ENCODE measurements at regions not wholly inside any gene's neighbourhood (a gene's known extent, or its start where the extent isn't known, plus 50 kb on each side); places are given as distances from the start of the nearest gene placed in this dataset.

GRCh38 chr2:153595939-153596338 is 117.4 kb upstream of the RPRM start:
- H3K27me3 ChIP-seq (replicated peaks): no peaks in the 10 kb centered on the region
- in situ Hi-C loops (cut with HindIII; ENCODE audit: low pct_ligation_motif_present, low sequenced_read_pairs): no loop called here
- no peak overlapping the region for H3K4me3 ChIP-seq (ENCODE audit: low read depth, low read length)
- TF ChIP-seq CTCF (IDR thresholded peaks at IDR 0.05; ENCODE audit: low read depth, low read length, missing control alignments): no peak
- no peaks in the 10 kb centered on the region for H3K36me3 ChIP-seq (replicated peaks)
- no peak for DNase-seq
- H3K27ac ChIP-seq: no peak overlapping the region

GRCh38 chr2:153601812-153602211 is 123.2 kb upstream of the RPRM start:
- DNase-seq: no peak
- Histone ChIP-seq H3K36me3 (replicated peaks) (no peaks in the 10 kb centered on the region), H3K4me3 (ENCODE audit: low read depth, low read length) (no peak overlapping the region), H3K27ac (no peak overlapping the region), H3K27me3 (replicated peaks) (no peaks in the 10 kb centered on the region)
- TF ChIP-seq CTCF (IDR thresholded peaks at IDR 0.05; ENCODE audit: low read depth, low read length, missing control alignments): no peak
- in situ Hi-C loops (cut with HindIII; ENCODE audit: low pct_ligation_motif_present, low sequenced_read_pairs): no loop called here

- no peaks in the 10 kb centered on the region for H3K27me3 ChIP-seq (replicated peaks)
- H3K27ac ChIP-seq: no peak overlapping the region
- no peak overlapping the region for H3K4me3 ChIP-seq (ENCODE audit: low read depth, low read length)
- in situ Hi-C loops (cut with HindIII; ENCODE audit: low pct_ligation_motif_present, low sequenced_read_pairs): no loop called here
- H3K36me3 ChIP-seq (replicated peaks): no peaks in the 10 kb centered on the region
- no peak for DNase-seq
- no peak for TF ChIP-seq CTCF (IDR thresholded peaks at IDR 0.05; ENCODE audit: low read depth, low read length, missing control alignments)
These were observed 125.6 kb upstream of the RPRM start for GRCh38 chr2:153604133-153604532.

GRCh38 chr2:153606623-153607022 is 128.1 kb upstream of the RPRM start:
- H3K36me3 ChIP-seq (replicated peaks): no peaks in the 10 kb centered on the region
- H3K4me3 ChIP-seq (ENCODE audit: low read depth, low read length): no peak overlapping the region
- no peak for DNase-seq
- in situ Hi-C loops (cut with HindIII; ENCODE audit: low pct_ligation_motif_present, low sequenced_read_pairs): no loop called here
- no peak overlapping the region for H3K27ac ChIP-seq
- H3K27me3 ChIP-seq (replicated peaks): no peaks in the 10 kb centered on the region
- TF ChIP-seq CTCF (IDR thresholded peaks at IDR 0.05; ENCODE audit: low read depth, low read length, missing control alignments): no peak

- TF ChIP-seq CTCF (IDR thresholded peaks at IDR 0.05; ENCODE audit: low read depth, low read length, missing control alignments): no peak
- DNase-seq: no peak
- in situ Hi-C loops (cut with HindIII; ENCODE audit: low pct_ligation_motif_present, low sequenced_read_pairs): no loop called here
- Histone ChIP-seq H3K27me3 (replicated peaks) (no peaks in the 10 kb centered on the region), H3K27ac (no peak overlapping the region), H3K4me3 (ENCODE audit: low read depth, low read length) (no peak overlapping the region), H3K36me3 (replicated peaks) (no peaks in the 10 kb centered on the region)
These were observed 143.7 kb upstream of the RPRM start for GRCh38 chr2:153622285-153622684.

GRCh38 chr2:153623020-153623419 is 144.5 kb upstream of the RPRM start:
- H3K4me3 ChIP-seq (ENCODE audit: low read depth, low read length): no peak overlapping the region
- H3K27ac ChIP-seq: no peak overlapping the region
- DNase-seq: no peak
- TF ChIP-seq CTCF (IDR thresholded peaks at IDR 0.05; ENCODE audit: low read depth, low read length, missing control alignments): no peak
- H3K27me3 ChIP-seq (replicated peaks): no peaks in the 10 kb centered on the region
- H3K36me3 ChIP-seq (replicated peaks): no peaks in the 10 kb centered on the region
- in situ Hi-C loops (cut with HindIII; ENCODE audit: low pct_ligation_motif_present, low sequenced_read_pairs): no loop called here
